DND-41 (cell line): ENCODE measurements at regions not wholly inside any gene's neighbourhood (a gene's known extent, or its start where the extent isn't known, plus 50 kb on each side); places are given as distances from the start of the nearest gene placed in this dataset.

Experiments used
- ATAC-seq: fragments of 200-7000 bp; cut with Tn5 transposase; 3 replicates; pipeline ENCODE4 v1.9.1; 2021; ENCODE audit warnings: low read depth; ENCODE audit not compliant: insufficient read depth
- DNase-seq: peaks from one replicate; pipeline ENCODE4 v3.0.0-alpha.2; 2020
- H2AFZ ChIP-seq: 2 replicates; pipeline ENCODE4 v1.6.0; 2012; ENCODE audit warnings: low read depth, low read length
- H3K27ac ChIP-seq: 2 replicates; pipeline ENCODE4 v1.5.1; 2012; ENCODE audit warnings: low read length, inconsistent platforms
- H3K27me3 ChIP-seq: fragments of 200-600 bp; sonication (generic); 2 replicates; pipeline ENCODE4 v1.6.0; 2012; ENCODE audit warnings: low read length, mild to moderate bottlenecking, inconsistent platforms; ENCODE audit not compliant: insufficient read depth, poor library complexity
- H3K36me3 ChIP-seq: 2 replicates; pipeline ENCODE4 v1.5.1; 2012; ENCODE audit warnings: low read length, inconsistent platforms; ENCODE audit not compliant: insufficient read depth
- H3K4me1 ChIP-seq: 2 replicates; pipeline ENCODE4 v1.5.1; 2012; ENCODE audit warnings: mild to moderate bottlenecking, low read length; ENCODE audit not compliant: insufficient read depth
- H3K4me2 ChIP-seq: 2 replicates; pipeline ENCODE4 v1.6.0; 2012; ENCODE audit warnings: mild to moderate bottlenecking, moderate library complexity, low read length, inconsistent platforms; ENCODE audit not compliant: insufficient read depth
- H3K4me3 ChIP-seq, 2 experiments: fragments of 200-600 bp in 1 of 2; shearing (Covaris generic) in 1 of 2; 2 replicates each; pipeline ENCODE4 v1.5.1; 2012 to 2016; ENCODE audit warnings: inconsistent platforms in 2 of 2, low read length in 2 of 2, mild to moderate bottlenecking in 2 of 2, low read depth in 1 of 2, moderate library complexity in 1 of 2
- H3K79me2 ChIP-seq: 2 replicates; pipeline ENCODE4 v1.6.0; 2012; ENCODE audit warnings: low read length, inconsistent platforms; ENCODE audit not compliant: insufficient read depth
- H3K9ac ChIP-seq: 2 replicates; pipeline ENCODE4 v1.6.0; 2012; ENCODE audit warnings: low read depth, mild to moderate bottlenecking, inconsistent platforms, low read length, moderate library complexity
- H3K9me3 ChIP-seq: 2 replicates; pipeline ENCODE4 v1.5.1; 2012; ENCODE audit warnings: low read length, moderate library complexity, mild to moderate bottlenecking, inconsistent platforms; ENCODE audit not compliant: insufficient read depth, severe bottlenecking
- H4K20me1 ChIP-seq: 2 replicates; pipeline ENCODE4 v1.6.0; 2012; ENCODE audit warnings: low read length; ENCODE audit not compliant: insufficient read depth
- CTCF ChIP-seq: IDR thresholded peaks from 2 replicates; pipeline ENCODE4 v1.5.1; 2012; ENCODE audit warnings: borderline replicate concordance, low read length, moderate library complexity, mild to moderate bottlenecking; ENCODE audit not compliant: poor library complexity, severe bottlenecking; ENCODE audit errors: extremely low read depth
- EZH2 ChIP-seq: IDR thresholded peaks from 3 replicates; pipeline ENCODE4 v1.6.1; 2012; ENCODE audit warnings: borderline replicate concordance, low read depth, mild to moderate bottlenecking, moderate library complexity, low read length, inconsistent platforms; ENCODE audit not compliant: severe bottlenecking

- Histone ChIP-seq H3K79me2 (no peaks in the 10 kb centered on the region), H3K4me2 (no peak overlapping the region), H2AFZ (no peak overlapping the region), H3K9me3 (no peaks in the 10 kb centered on the region), H3K27me3 (no peaks in the 10 kb centered on the region), H3K36me3 (no peaks in the 10 kb centered on the region), H3K4me3 (no peak overlapping the region), H3K9ac (no peak overlapping the region), H3K27ac (no peak overlapping the region), H3K4me1 (peaks cover 25% of the 10 kb centered on the region), H4K20me1 (no peaks in the 10 kb centered on the region)
- ATAC-seq (no peak), DNase-seq (no peak)
- no peak for TF ChIP-seq CTCF
- no peak for TF ChIP-seq EZH2
Measured at GRCh38 chr6:121851056-121851455, 415.6 kb downstream of the GJA1 start.

- Histone ChIP-seq H3K27me3 (no peaks in the 10 kb centered on the region), H3K4me2 (no peak overlapping the region), H3K9ac (no peak overlapping the region), H3K4me3 (no peak overlapping the region), H3K79me2 (no peaks in the 10 kb centered on the region), H3K36me3 (no peaks in the 10 kb centered on the region), H3K27ac (no peak overlapping the region), H4K20me1 (no peaks in the 10 kb centered on the region), H2AFZ (no peak overlapping the region), H3K4me1 (peaks cover 10% of the 10 kb centered on the region), H3K9me3 (no peaks in the 10 kb centered on the region)
- ATAC-seq (no peak), DNase-seq (no peak)
- TF ChIP-seq EZH2, result no peak
- no peak for TF ChIP-seq CTCF
Measured at GRCh38 chr6:121853686-121854085, 418.2 kb downstream of the GJA1 start.

- Histone ChIP-seq H3K27ac (no peak overlapping the region), H3K27me3 (no peaks in the 10 kb centered on the region), H3K79me2 (no peaks in the 10 kb centered on the region), H2AFZ (no peak overlapping the region), H3K9ac (no peak overlapping the region), H3K9me3 (no peaks in the 10 kb centered on the region), H3K4me2 (no peak overlapping the region), H3K36me3 (no peaks in the 10 kb centered on the region), H3K4me3 (no peak overlapping the region), H4K20me1 (no peaks in the 10 kb centered on the region), H3K4me1 (no peaks in the 10 kb centered on the region)
- DNase-seq, result no peak
- ATAC-seq, result no peak
- no peak for TF ChIP-seq EZH2
- no peak for TF ChIP-seq CTCF
Measured at GRCh38 chr6:121855521-121855920, 420.1 kb downstream of the GJA1 start.

- Histone ChIP-seq H3K9ac (no peak overlapping the region), H3K79me2 (no peaks in the 10 kb centered on the region), H3K27me3 (no peaks in the 10 kb centered on the region), H2AFZ (no peak overlapping the region), H3K4me1 (no peaks in the 10 kb centered on the region), H4K20me1 (no peaks in the 10 kb centered on the region), H3K9me3 (no peaks in the 10 kb centered on the region), H3K4me3 (no peak overlapping the region), H3K4me2 (no peak overlapping the region), H3K27ac (no peak overlapping the region), H3K36me3 (no peaks in the 10 kb centered on the region)
- TF ChIP-seq CTCF (no peak), EZH2 (no peak)
- ATAC-seq, result no peak
- DNase-seq, result no peak
Measured at GRCh38 chr6:121856296-121856695, 420.9 kb downstream of the GJA1 start.
